ENCODE measurements at regions not wholly inside any gene's neighbourhood (a gene's known extent, or its start where the extent isn't known, plus 50 kb on each side); places are given as distances from the start of the nearest gene placed in this dataset.
"Not testable (repeated sequence)": the region's sequence is repeated elsewhere in the genome, so short reads cannot be mapped to it uniquely, and the experiment has no call there.

GRCh38 chr15:84388638-84389037 is 153.1 kb downstream of the GOLGA6L4 start:
- not testable (repeated sequence) for TF ChIP-seq CTCF (conservative IDR thresholded peaks at IDR 0.05); EZH2 (IDR thresholded peaks at IDR 0.05; ENCODE audit: low read depth)
